ENCODE measurements at regions not wholly inside any gene's neighbourhood (a gene's known extent, or its start where the extent isn't known, plus 50 kb on each side); places are given as distances from the start of the nearest gene placed in this dataset.
A peak's percentile ranks its signal among the peaks of the same experiment; 100 is the strongest.

DNA sequence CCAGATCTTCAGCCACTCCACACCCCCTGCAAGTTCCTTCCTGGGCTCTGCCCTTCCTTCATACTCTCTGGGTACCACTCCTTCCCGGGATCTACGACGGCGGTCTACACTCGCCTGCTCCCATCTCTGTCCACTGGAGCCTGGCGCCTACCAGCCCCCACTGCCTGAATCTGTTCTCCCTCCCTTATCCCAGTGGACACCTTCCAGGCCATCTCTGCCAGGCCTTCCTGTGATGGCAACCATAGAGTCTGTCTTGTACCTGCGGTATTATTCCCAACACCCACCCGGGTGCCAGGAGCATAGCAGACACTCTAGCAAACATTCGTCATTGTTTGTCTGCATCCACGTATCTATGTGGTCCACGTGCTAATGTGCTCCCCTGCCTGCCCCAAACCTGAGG, 140.9 kb downstream of the ZFP36L2 start:
- WGBS = 94% methylated on average over 11 of the region's 11 CpGs
- H3K36me3 ChIP-seq (ENCODE audit: control insufficient read depth in 4 of 4, insufficient read depth in 3 of 4, low read depth in 1 of 4, low read length in 3 of 4) = no peaks in the 10 kb centered on the region
- peaks cover 0 to 3% (median 2%) of the 10 kb centered on the region in 4 donors for H3K9me3 ChIP-seq (ENCODE audit: control insufficient read depth in 4 of 4, low read length in 3 of 4)
- H3K9ac ChIP-seq (ENCODE audit: low read depth in 1 of 2, low read length in 2 of 2) = no peak overlapping the region
- H3K4me1 ChIP-seq (ENCODE audit: control insufficient read depth in 4 of 4, insufficient read depth in 4 of 4, low read length in 3 of 4) = peaks cover 0 to 21% (median 6%) of the 10 kb centered on the region in 4 donors
- peak overlapping the region; percentile 33 to 56 for H3K27ac ChIP-seq (ENCODE audit: low read depth in 1 of 2, low read length in 2 of 2)
- no peaks in the 10 kb centered on the region for H3K27me3 ChIP-seq (ENCODE audit: control insufficient read depth in 4 of 4, insufficient read depth in 4 of 4, low read length in 3 of 4)
- TF ChIP-seq, protein P1, sequence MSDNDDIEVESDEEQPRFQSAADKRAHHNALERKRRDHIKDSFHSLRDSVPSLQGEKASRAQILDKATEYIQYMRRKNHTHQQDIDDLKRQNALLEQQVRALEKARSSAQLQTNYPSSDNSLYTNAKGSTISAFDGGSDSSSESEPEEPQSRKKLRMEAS (IDR thresholded peaks at IDR 0.05) = no peak
- TF ChIP-seq EGR1 (IDR thresholded peaks at IDR 0.05; ENCODE audit: low read depth in 2 of 2) (no peak), HNF4A (conservative IDR thresholded peaks at IDR 0.05) (no peak), HNF4G (IDR thresholded peaks at IDR 0.05) (no peak), RXRA (IDR thresholded peaks at IDR 0.05) (no peak), YY1 (IDR thresholded peaks at IDR 0.05) (no peak), NR2F2 (IDR thresholded peaks at IDR 0.05) (no peak), JUND (IDR thresholded peaks at IDR 0.05) (no peak), RAD21 (IDR thresholded peaks at IDR 0.05) (no peak), TAF1 (conservative IDR thresholded peaks at IDR 0.05) (no peak), FOXA1 (IDR thresholded peaks at IDR 0.05) (no peak), FOXA2 (IDR thresholded peaks at IDR 0.05) (no peak)
- TF ChIP-seq, protein P2, sequence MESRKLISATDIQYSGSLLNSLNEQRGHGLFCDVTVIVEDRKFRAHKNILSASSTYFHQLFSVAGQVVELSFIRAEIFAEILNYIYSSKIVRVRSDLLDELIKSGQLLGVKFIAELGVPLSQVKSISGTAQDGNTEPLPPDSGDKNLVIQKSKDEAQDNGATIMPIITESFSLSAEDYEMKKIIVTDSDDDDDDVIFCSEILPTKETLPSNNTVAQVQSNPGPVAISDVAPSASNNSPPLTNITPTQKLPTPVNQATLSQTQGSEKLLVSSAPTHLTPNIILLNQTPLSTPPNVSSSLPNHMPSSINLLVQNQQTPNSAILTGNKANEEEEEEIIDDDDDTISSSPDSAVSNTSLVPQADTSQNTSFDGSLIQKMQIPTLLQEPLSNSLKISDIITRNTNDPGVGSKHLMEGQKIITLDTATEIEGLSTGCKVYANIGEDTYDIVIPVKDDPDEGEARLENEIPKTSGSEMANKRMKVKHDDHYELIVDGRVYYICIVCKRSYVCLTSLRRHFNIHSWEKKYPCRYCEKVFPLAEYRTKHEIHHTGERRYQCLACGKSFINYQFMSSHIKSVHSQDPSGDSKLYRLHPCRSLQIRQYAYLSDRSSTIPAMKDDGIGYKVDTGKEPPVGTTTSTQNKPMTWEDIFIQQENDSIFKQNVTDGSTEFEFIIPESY (IDR thresholded peaks at IDR 0.05) = no peak
- TF ChIP-seq, protein P3, sequence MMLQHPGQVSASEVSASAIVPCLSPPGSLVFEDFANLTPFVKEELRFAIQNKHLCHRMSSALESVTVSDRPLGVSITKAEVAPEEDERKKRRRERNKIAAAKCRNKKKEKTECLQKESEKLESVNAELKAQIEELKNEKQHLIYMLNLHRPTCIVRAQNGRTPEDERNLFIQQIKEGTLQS (IDR thresholded peaks at IDR 0.05) = no peak
- no peak overlapping the region for H3K4me3 ChIP-seq (ENCODE audit: low read depth in 1 of 3, low read length in 3 of 3)
- DNase-seq (ENCODE audit: low spot score) = no peak

DNA sequence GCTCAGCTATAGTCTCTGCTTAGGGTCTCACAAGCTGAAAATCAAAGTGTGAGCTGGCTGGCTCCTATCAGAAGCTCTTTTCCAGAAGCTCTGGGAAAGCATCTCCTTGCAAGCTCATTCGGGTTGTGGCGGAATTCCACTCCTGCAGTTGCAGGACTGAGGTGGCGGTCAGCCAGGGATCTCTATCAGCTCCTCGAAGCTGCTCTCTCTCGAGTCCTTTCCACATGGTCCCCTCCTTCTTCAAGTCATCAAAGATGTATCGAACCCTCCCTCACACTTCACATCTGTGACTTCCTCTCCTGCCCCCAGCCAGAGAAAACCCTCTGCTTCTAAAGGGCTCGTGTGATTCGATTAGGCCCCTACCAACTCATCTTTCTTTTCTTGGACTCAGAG, 141.7 kb downstream of the ZFP36L2 start:
- TF ChIP-seq FOXA2 (IDR thresholded peaks at IDR 0.05) = no peak
- no peak for TF ChIP-seq NR2F2 (IDR thresholded peaks at IDR 0.05)
- no peak for TF ChIP-seq TAF1 (conservative IDR thresholded peaks at IDR 0.05)
- no peak for TF ChIP-seq JUND (IDR thresholded peaks at IDR 0.05)
- TF ChIP-seq, protein P3 (IDR thresholded peaks at IDR 0.05) = no peak
- peaks cover 0 to 21% (median 6%) of the 10 kb centered on the region in 4 donors for H3K4me1 ChIP-seq (ENCODE audit: control insufficient read depth in 4 of 4, insufficient read depth in 4 of 4, low read length in 3 of 4)
- no peak for DNase-seq (ENCODE audit: low spot score)
- H3K36me3 ChIP-seq (ENCODE audit: control insufficient read depth in 4 of 4, insufficient read depth in 3 of 4, low read depth in 1 of 4, low read length in 3 of 4) = no peaks in the 10 kb centered on the region
- H3K9ac ChIP-seq (ENCODE audit: low read depth in 1 of 2, low read length in 2 of 2) = no peak overlapping the region
- no peaks in the 10 kb centered on the region for H3K27me3 ChIP-seq (ENCODE audit: control insufficient read depth in 4 of 4, insufficient read depth in 4 of 4, low read length in 3 of 4)
- 80% methylated on average over 8 of the region's 8 CpGs for WGBS
- H3K4me3 ChIP-seq (ENCODE audit: low read depth in 1 of 3, low read length in 3 of 3) = no peak overlapping the region
- H3K27ac ChIP-seq (ENCODE audit: low read depth in 1 of 2, low read length in 2 of 2) = peak overlapping the region in 1 of 2 donors; percentile 33
- no peaks in the 10 kb centered on the region for H3K9me3 ChIP-seq (ENCODE audit: control insufficient read depth in 4 of 4, low read length in 3 of 4)

DNA sequence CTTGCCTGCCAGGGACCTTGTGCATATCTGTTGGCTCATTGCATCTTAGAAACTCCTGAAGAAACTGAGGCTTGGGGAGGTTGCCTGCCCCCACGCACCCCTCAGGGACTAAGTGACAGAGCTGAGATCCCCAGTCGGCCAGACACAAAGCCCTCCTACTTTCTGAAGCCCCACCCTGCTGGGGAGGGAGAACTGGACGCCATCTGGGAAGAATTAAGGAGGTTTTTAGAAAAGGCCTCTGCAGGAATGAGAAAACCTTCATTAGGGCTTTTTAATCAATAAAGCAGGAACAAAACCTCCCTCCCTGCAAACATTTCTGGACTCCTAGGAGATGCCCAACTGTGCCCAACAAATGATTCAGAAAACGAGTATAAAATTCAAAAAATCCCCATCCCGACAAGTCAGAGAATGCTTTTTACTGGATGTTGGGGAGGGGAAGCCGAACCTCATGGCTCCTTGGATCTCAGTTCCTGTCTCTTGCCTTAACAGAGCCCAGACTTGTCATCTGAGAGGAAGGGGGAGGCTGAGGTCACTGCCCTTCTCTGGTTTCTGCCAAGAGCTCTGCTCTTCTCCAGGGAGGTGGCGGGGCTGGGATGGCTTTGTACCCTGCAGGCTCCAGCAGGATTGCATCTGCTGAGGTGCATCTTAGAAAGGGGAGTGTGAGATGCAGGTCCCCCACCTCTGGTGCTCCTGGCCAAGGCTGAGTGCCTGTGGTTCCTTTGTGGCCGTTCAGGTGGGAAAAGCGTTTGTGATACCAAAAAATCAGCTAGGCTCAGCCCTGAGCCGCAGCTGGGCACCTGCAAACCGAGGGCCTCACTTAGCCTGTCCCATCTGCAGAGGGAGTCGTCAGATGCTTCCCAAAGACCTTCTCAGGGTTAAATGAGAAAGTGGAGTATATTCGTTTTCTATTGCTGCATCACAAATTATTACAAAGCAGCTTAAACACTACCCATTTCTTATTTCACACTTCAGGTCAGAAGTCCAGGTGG, 142.4 kb downstream of the ZFP36L2 start:
- WGBS = 74% methylated on average over 13 of the region's 13 CpGs
- no peak for DNase-seq (ENCODE audit: low spot score)
- H3K9ac ChIP-seq (ENCODE audit: low read depth in 1 of 2, low read length in 2 of 2) = no peak overlapping the region
- H3K4me3 ChIP-seq (ENCODE audit: low read depth in 1 of 3, low read length in 3 of 3) = no peak overlapping the region
- no peak for TF ChIP-seq GABPA (IDR thresholded peaks at IDR 0.05 in 1 of 2, conservative IDR thresholded peaks at IDR 0.05 in 1 of 2)
- TF ChIP-seq SP1 (IDR thresholded peaks at IDR 0.05) = no peak
- TF ChIP-seq JUND (IDR thresholded peaks at IDR 0.05) = no peak
- no peak for TF ChIP-seq TAF1 (conservative IDR thresholded peaks at IDR 0.05)
- TF ChIP-seq, protein P2 (IDR thresholded peaks at IDR 0.05) = no peak
- TF ChIP-seq, protein P1 (IDR thresholded peaks at IDR 0.05) = no peak
- no peak for TF ChIP-seq HNF4A (conservative IDR thresholded peaks at IDR 0.05)
- TF ChIP-seq NR2F2 (IDR thresholded peaks at IDR 0.05) = peak; percentile 78
- TF ChIP-seq HNF4G (IDR thresholded peaks at IDR 0.05) = no peak
- TF ChIP-seq YY1 (IDR thresholded peaks at IDR 0.05) = no peak
- peak in 1 of 2 donors; percentile 23 for TF ChIP-seq RAD21 (IDR thresholded peaks at IDR 0.05)
- TF ChIP-seq FOXA2 (IDR thresholded peaks at IDR 0.05) = no peak
- TF ChIP-seq, protein P3 (IDR thresholded peaks at IDR 0.05) = no peak
- TF ChIP-seq RXRA (IDR thresholded peaks at IDR 0.05) = peak; percentile 27 to 46
- H3K27me3 ChIP-seq (ENCODE audit: control insufficient read depth in 4 of 4, insufficient read depth in 4 of 4, low read length in 3 of 4) = no peaks in the 10 kb centered on the region
- H3K4me1 ChIP-seq (ENCODE audit: control insufficient read depth in 4 of 4, insufficient read depth in 4 of 4, low read length in 3 of 4) = peaks cover 0 to 21% (median 6%) of the 10 kb centered on the region in 4 donors
- no peaks in the 10 kb centered on the region for H3K9me3 ChIP-seq (ENCODE audit: control insufficient read depth in 4 of 4, low read length in 3 of 4)
- H3K36me3 ChIP-seq (ENCODE audit: control insufficient read depth in 4 of 4, insufficient read depth in 3 of 4, low read depth in 1 of 4, low read length in 3 of 4) = no peaks in the 10 kb centered on the region
- H3K27ac ChIP-seq (ENCODE audit: low read depth in 1 of 2, low read length in 2 of 2) = peak overlapping the region; percentile 26 to 67

Measured in liver (tissue), 7 donors.